GM18867 (cell line): ENCODE measurements at regions not wholly inside any gene's neighbourhood (a gene's known extent, or its start where the extent isn't known, plus 50 kb on each side); places are given as distances from the start of the nearest gene placed in this dataset.

Experiments
- ATAC-seq: cut with Tn5 transposase; IDR thresholded peaks from one replicate; pipeline ENCODE4 v1.9.1; 2021; ENCODE audit warnings: mild to moderate bottlenecking, moderate library complexity; ENCODE audit not compliant: unreplicated experiment

- ATAC-seq, result no peak
These were observed 221.2 kb downstream of the PRDM2 start for GRCh38 chr1:13921190-13921589.

- ATAC-seq, result no peak
These were observed 222.6 kb downstream of the PRDM2 start for GRCh38 chr1:13922466-13923110.

GRCh38 chr1:13926556-13926955, 226.6 kb downstream of the PRDM2 start:
- ATAC-seq, result no peak

GRCh38 chr1:13927736-13928135, 227.7 kb downstream of the PRDM2 start:
- ATAC-seq, result no peak

GRCh38 chr1:13929313-13929712, 229.3 kb downstream of the PRDM2 start:
- no peak for ATAC-seq

- no peak for ATAC-seq
These were observed 230.2 kb downstream of the PRDM2 start for GRCh38 chr1:13930151-13930550.

GRCh38 chr1:13931226-13931625, 231.2 kb downstream of the PRDM2 start:
- no peak for ATAC-seq

- ATAC-seq, result no peak
These were observed 235.3 kb downstream of the PRDM2 start for GRCh38 chr1:13935336-13935735.

GRCh38 chr1:13941315-13941714, 241.3 kb downstream of the PRDM2 start:
- ATAC-seq, result no peak

- ATAC-seq, result no peak
These were observed 243.1 kb downstream of the PRDM2 start for GRCh38 chr1:13943055-13943454.

GRCh38 chr1:13945856-13946255, 245.9 kb downstream of the PRDM2 start:
- no peak for ATAC-seq

- ATAC-seq, result no peak
These were observed 247.7 kb downstream of the PRDM2 start for GRCh38 chr1:13947658-13948057.

- ATAC-seq, result no peak
These were observed 248.4 kb downstream of the PRDM2 start for GRCh38 chr1:13948396-13948795.

- ATAC-seq, result no peak
These were observed 249.0 kb downstream of the PRDM2 start for GRCh38 chr1:13948888-13949391.

GRCh38 chr1:13949546-13949945, 249.6 kb downstream of the PRDM2 start:
- ATAC-seq, result no peak

GRCh38 chr1:13950637-13951036, 250.6 kb downstream of the PRDM2 start:
- ATAC-seq, result no peak

GRCh38 chr1:13951793-13952751, 252.1 kb downstream of the PRDM2 start:
- no peak for ATAC-seq

GRCh38 chr1:13952985-13953384, 253.0 kb downstream of the PRDM2 start:
- no peak for ATAC-seq

GRCh38 chr1:13956393-13956792, 256.4 kb downstream of the PRDM2 start:
- no peak for ATAC-seq

- no peak for ATAC-seq
These were observed 260.5 kb downstream of the PRDM2 start for GRCh38 chr1:13960375-13960987.

- ATAC-seq, result no peak
These were observed 264.8 kb downstream of the PRDM2 start for GRCh38 chr1:13964768-13965167.
